ENCODE measurements at regions not wholly inside any gene's neighbourhood (a gene's known extent, or its start where the extent isn't known, plus 50 kb on each side); places are given as distances from the start of the nearest gene placed in this dataset.

DNA sequence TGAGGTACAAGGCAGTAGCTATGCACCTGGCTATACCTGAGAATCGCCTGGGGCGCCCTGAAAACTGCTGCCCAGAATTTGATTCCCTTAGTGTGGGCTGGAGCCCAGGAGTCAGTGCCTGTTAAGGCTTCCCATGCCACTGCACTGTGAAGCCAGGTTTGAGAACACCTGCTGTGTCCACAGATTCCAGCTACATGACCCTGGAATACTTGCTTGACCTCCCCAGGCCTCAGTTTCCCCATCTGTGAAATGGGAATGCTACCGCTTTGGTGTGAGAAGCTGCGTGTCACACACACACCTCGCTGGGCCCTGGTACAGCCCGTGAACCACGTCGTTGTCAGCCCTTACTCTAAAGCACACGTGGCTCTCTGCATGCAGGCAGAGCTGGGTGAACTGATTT lies 271.0 kb downstream of the C16orf95 start:
- TF ChIP-seq, protein P1, sequence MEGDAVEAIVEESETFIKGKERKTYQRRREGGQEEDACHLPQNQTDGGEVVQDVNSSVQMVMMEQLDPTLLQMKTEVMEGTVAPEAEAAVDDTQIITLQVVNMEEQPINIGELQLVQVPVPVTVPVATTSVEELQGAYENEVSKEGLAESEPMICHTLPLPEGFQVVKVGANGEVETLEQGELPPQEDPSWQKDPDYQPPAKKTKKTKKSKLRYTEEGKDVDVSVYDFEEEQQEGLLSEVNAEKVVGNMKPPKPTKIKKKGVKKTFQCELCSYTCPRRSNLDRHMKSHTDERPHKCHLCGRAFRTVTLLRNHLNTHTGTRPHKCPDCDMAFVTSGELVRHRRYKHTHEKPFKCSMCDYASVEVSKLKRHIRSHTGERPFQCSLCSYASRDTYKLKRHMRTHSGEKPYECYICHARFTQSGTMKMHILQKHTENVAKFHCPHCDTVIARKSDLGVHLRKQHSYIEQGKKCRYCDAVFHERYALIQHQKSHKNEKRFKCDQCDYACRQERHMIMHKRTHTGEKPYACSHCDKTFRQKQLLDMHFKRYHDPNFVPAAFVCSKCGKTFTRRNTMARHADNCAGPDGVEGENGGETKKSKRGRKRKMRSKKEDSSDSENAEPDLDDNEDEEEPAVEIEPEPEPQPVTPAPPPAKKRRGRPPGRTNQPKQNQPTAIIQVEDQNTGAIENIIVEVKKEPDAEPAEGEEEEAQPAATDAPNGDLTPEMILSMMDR (IDR thresholded peaks at IDR 0.05; ENCODE audit: low read length) = no peak
- TF ChIP-seq EZH2 (optimal IDR thresholded peaks at IDR 0.05; ENCODE audit: low read depth, low read length) (no peak), EZH2phosphoT487 (IDR thresholded peaks at IDR 0.05; ENCODE audit: low read length) (no peak)
